ENCODE measurements at regions not wholly inside any gene's neighbourhood (a gene's known extent, or its start where the extent isn't known, plus 50 kb on each side); places are given as distances from the start of the nearest gene placed in this dataset.

DNA sequence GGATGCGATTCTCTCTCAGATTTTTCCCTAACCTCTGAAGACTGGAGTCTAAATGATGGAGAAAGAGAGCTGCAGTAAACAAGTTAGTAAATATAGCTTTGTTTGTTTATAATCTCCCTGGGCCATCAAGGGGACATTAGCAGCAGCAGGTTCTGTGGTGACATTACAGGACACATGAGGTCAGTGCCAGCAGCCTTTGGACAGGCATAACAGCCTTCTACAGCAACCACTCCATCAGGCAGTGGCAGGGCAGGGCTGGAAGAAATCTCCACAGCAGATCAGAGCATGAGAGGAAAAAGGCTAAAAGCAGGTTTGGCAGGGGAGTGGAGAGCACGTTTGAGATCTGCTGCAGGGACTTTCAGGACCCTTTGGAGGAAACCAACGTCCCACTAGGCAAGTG is 127.6 kb upstream of the ACP3 start:
- DNase-seq, result no peak

DNA sequence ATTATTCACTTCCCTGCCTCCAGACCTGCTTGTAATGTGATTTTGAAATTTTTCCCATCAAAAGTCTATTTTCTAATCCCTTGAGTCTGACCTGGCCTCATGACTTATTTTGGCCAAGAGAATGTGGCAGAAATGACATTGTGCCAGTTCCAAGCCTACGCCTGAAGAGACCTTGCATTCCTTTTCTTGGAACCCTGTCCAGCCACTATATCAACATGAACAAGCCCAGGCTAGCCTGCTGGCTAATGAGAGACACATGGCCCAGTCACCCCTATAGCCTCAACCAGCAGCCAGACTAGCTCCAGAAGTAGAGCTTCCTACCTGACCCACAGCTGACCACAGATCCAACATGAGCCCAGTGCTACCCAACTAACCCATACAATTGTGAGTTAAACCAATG is 121.1 kb upstream of the ACP3 start:
- no peak for DNase-seq

DNA sequence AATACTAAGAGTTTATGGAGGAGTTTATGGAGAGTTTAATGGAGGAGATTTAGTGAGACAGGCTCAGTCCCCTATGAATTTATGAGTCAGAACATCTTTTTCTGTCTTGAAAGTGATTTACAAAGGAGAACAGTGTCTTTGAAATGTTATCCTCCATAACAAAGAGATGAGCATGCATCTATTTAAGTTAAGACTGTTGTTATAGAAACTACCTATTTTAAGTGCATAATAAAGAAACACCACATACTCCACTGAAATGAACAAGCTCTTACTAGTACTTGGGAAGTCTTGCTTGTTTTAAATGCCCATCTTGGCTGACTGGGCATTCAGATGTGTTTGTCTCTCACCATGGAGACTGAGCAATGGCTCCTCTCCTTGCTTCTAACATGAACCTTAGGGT is 118.7 kb upstream of the ACP3 start:
- DNase-seq, result no peak

DNA sequence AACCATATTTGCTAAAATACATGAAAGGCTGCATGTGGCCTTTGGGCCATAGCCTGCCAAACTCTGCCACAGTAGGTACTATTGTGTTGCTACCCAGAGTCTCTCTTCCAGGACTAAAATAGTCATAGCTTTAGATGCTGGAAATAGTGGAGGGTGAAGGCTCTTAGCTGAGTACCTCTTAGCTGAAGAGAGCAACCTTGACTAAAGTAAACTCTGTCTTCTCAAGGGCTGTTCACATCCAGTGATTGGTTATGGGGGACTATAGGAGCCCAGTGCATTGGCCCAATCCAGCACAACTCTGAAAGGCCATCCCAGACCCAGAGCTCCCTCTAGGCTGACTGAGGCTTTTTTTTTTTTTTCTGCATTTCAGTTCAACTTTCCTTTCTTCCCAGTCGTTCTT is 117.8 kb upstream of the ACP3 start:
- no peak for DNase-seq

DNA sequence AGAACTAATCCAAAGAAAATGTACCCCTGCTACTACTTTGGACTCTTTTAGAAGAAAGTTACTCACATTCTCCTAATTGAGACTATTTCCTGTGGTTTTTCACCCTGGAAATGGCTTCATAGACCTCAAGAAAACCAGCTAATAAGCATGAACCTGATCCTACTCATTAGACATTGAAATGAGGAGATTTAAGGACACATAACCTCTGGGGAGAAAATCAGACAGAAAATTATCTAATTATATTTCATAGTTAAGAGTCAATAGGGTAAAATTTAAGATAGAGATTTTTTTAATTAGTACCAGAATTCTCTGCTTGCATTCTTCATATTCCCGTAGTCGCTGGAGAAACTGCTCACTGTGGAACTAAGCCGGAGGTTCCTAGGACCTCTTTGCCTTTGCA is 114.6 kb upstream of the ACP3 start:
- DNase-seq, result no peak

DNA sequence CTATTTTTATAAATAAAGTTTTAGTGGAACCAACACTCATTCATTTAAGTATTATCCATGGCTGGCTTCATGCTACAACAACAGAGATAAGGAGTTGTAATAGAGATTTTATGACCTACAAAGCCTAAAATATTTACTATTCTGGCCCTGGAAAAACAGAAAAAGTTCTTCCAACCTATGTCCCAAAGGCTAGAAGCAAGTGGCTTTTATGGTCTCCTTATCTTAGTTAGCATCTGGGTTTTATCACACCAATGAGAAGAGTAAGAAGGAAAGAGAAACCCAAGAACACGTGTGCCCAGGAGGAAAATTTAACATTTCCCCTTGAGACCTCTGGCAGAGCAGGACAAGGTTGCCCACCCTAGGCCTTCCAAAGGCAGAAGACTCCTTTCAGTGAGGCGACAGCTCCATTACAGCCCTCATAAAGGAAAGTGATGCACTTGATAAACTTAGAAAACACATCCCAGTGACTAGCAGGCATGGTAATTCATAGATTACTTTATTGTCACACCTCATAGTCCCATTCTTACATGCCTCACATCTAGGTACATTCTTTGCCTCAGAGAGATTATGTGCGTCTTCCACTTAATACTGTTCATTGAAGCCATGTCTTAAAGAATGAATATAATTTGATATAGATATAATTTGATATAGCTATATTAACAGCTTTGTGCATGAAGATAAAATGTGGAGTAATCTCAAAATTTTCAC is 113.2 kb upstream of the ACP3 start:
- no peak for DNase-seq

DNA sequence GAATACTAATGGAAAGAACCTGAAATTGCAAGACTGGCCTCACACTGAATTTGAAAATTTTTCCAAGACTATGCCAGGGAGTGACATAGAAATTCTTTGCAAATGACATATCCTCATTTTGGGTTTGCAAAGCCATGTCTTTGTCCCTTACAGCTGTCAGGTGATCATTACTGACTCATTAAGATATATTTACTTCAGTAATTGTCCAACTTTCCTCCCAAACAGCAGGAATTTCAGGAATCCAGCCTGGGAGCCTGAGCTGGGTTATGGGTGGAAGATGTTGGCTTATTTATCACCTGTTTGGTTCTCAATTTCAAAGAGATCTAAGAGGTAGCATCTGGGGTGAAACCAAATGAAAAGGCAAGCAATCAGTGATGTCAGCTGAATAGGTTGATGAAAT is 111.6 kb upstream of the ACP3 start:
- no peak for DNase-seq

DNA sequence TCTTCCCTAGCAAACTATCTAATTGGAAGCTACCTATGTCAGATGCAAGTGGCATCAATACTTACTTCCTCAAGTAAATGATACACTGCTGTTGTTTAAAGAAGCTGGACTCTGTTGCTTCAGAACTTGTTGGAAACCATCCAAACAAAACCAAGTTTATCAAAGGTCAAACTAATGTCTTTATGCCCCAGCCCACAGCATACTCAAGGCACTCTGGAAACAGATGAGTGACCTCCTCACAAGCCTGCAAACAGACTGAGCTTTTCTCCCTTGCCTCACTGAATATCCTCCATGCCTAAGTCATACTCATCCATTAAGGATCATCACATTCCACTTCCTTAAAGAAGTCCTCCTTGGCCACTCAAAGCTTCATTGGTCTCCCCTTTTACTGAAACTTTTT is 107.4 kb upstream of the ACP3 start:
- DNase-seq, result no peak

DNA sequence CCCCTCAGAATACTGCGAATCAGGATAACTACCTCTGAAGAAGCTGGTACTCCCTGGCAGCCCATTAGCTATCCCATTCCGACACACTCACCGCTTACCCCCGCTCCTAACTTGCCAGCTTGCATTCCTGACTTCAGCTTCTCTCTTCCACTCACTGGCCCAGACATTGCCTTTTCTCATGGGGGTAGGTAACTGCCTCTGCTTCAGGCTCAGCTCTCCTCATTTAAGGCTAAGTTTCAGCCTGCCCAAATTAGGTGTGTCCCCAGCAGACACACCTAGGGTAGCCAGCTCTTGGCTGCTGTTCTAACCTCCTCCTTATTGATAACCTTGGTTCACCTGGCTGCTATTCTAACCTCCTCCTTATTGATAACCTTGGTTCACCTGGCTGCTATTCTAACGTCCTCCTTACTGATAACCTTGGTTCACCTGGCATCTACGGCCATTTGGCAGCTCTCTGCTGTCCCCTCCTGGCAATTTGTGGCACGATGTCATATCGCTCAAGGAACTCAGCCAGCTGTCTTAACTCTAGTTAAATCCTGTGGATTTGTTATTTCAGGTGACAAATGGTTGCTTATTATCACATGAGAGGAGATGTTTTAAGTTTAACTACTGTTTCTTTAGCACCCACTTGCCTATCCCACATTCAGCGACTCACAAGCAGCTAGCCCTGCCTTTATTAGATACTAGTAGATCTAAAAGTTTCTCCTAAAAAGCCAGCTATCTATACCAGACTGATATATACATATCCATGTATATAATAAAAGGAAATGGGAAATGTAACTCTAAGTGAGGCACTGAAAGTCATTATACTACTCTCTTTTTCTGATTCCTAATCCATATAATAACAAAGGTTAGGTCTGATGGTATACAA is 106.5 kb upstream of the ACP3 start:
- no peak for DNase-seq

DNA sequence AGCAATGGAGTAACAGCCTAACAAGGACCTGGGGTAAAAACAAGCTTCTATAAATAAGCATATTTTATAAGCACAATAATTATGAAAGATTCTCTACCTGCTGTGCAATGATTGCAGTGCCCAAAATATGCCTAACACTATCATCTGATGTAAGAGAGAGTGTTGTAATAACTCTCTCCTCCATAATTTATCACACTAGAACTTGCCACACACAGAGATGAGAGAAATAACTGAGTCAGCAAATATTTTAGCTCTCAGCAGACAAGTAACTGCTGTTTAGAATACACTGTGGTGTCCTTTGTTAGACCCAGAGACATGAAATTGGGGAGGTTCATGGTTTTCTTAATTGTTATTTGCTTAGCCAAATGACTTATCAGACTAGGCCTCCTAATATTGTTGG is 105.3 kb upstream of the ACP3 start:
- DNase-seq, result no peak

DNA sequence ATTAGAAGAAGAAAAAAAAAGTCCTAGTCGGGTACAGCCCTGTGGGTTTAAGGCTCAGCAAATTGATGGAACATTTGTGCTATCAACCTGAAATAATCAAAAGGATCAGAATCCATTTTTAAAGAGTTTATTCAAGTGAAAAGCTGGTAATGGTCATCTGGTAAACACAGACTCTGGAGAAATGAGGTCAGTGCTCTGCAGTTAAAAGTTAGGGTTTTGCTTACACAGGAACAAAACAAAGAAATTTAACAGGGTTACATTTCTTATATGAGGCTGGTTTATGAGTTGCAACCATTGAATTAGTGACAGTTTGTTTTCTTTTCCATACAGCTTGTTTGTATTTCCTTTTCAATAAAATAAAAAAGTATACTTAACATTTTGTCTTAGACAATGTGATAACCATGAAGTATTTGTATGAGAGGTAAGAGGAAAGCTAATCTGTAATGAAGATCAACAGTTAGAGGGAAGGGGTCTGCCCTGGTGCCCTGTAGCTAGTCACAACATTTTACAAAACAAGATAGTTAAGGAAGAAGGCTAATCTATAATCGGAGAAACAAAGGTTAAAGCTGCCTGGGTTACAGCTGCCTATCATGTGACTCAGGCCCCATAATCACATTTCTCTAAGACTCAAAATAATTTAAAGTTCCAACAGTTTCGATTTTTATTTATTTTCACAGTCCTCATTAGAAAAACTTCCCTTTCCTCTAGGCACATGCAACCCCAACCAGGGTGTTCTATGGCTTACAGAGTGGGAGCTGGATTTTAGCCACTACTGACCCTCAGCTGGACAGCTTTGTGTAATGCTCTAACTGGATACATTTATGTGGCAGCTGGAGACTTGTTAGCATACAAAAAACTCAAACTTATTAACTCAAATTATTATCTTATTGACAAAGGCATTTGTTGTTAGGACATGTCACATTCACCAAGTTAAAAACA is 98.1 kb upstream of the ACP3 start:
- no peak for DNase-seq

DNA sequence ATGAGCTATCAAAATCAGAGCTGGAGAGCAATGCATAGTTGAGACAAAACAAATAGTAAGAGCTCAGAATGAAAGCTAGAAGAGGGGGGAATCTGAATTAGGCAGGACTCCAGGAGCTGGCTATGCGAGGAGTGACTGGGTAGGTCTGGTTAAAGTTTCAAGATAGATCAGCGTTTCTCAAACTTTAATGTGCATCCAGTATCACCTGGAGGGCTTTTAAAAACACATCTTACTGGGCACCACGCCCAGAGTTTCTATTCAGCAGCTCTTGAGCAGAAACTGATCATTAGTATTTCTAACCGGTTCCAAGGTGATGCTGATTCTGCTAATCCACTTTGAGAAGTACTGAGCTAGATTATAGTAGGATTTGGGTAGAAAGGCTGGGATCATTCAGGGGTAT is 96.2 kb upstream of the ACP3 start:
- no peak for DNase-seq

DNA sequence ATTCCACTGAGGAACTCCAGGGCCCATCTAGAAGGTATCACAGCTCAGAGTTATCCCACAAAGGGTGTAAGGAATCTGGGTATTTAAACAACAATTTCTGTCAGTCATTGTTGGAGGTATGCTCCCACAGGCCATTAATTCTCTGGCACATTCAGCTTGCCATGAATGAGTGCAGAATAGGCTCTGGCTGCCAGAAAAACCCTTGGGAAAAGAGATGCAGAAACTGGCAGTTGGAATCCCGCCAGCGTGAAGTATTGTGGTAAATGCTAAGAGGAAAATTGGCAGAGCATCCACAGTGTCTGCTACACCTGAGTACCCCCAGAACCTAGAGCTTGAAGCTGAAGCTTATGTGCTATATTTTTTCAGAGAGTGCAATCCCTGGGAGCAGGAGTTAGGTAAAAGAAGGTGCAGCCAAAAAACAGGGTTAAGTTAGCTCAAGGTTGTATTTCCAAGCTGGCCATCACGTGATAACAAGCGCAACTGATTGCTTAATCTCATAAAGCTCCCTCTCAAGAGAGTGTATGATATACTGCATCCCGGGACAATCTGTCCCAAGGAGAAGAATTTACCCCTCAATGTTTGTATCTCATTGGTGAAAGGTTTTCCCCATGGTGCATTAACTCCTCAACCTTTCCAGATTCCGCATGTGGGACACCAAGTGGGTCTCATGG is 94.2 kb upstream of the ACP3 start:
- DNase-seq, result no peak

DNA sequence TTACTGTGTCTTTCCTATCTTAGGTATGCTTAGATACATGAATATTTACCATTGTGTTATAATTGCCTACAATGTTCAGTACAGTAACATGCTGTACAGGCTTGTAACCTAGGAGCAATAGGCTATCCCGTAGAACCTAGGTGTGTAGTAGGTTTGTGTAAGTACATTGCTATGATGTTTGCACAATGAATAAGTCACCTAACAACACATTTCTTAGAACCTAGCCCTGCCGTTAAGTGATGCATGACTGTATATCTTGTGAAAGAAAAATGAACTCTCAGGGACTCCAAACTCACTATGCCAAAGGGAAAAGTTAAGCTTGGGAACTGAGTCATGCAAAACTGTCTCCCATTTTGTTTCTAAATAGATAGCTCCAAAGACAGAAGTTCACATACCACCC is 91.5 kb upstream of the ACP3 start:
- DNase-seq, result no peak

DNA sequence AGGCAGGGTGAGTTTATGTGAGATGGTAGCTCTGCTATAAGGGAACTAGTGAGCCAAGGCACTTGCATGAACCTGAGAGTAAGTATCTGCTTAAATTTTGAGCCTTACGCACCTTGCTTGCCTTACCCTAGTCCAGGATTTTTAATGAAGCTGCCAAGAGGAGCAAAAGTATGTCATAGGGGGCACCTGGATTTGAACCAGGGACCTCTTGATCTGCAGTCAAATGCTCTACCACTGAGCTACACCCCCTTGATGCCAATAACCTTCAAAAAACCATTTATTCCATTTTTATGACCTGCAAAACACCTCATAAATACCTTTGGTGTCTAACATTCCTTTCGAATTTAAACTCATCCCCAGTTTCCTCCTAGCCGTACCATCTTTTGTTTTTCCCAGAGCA is 88.3 kb upstream of the ACP3 start:
- DNase-seq, result no peak

DNA sequence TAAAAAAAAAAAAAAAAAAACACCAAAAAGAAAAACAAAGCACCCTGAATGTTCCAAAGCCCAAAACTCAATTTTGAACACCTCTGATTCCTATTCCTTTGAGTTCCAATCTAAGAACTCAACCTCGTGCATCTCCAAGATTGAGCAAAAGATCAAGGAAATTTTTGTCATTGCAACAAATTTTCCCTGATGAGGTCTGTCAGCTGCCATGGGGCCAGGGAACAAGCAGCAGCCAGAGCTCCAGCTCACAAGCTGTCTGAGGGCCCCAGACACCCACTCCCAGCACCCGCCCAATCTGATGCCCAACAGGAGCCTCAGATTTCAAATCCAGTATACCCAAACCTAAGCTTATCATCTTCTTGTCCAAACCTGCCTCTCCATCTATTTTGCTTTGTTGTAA is 87.6 kb upstream of the ACP3 start:
- DNase-seq, result no peak

DNA sequence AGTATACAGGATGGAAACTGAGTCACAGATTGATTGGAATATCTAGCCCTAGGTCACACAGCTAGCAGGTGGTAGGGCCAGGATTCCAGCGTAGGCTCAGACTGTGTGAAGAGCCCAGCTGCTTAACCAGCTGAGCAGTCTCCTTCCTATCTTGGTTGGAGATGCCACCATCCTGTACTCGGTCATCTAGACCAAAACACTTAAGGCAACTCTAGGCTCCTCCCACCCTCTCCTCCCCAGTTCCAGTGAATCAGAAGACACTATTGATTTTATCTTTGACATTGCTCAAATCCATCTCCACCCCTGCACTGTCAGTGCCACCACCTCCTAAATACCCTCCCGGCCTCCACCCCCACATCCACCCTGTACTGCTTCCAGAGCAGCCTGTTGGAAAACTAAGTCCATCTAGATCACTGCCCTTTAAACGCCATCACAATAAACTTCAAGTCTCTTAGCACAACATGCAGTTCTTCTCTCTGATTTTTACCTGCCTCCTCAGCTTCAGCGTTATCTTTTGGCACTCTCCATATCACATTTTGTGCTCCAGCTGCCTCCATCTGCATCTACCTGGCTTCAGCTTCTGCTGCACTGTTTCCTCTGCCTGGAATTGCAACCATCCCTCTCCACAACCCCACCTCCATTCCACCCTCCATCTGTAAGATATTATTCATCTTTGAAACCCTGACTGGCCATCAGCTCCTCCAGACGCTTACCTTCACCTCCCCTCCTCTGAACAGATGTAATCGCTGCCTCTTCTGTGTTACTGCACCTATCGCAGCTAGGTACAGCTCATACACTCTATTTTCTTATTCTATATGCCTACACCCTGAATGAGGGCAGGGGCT is 86.8 kb upstream of the ACP3 start:
- no peak for DNase-seq

DNA sequence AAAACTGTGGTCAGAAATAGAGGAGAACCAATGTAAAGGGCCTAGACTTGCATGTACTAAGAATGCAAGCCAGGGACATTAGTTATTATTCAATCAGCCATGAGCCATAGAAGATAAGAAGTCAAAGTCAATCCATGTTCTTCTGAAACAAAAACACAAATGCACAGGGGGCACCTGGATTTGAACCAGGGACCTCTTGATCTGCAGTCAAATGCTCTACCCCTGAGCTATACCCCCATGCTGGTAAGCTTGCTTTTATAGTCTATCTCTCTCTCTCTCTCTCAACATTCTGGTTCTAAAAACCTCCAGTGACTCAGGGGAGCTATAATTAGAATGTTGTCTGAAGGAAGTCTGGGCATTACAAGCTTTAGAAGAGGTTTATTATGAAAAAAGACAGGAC is 85.6 kb upstream of the ACP3 start:
- no peak for DNase-seq

DNA sequence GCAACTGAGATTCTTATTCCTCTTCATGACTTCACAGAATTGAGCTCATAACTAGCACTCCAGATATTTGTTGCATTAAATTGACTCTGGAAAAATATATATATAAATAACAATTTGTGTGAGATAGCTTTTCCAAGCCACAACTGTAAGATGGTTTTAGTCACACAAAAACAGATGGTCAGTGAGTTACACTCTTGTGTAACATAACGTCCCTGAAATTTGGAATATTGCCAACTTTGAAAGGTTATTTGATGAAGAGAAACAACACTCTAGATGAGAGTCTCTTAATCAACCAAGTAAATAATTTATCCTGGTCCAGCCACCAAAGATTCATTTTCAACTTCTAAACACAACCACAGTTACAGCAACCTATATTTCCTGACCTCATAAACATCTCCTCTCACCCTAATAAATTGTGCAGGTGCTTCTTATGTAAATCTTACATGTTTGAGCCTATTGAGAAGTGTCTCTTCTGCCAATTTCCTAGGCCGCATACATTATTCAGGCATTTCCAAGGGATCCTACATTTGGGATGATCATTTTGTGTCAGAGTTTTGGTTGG is 84.9 kb upstream of the ACP3 start:
- no peak for DNase-seq

DNA sequence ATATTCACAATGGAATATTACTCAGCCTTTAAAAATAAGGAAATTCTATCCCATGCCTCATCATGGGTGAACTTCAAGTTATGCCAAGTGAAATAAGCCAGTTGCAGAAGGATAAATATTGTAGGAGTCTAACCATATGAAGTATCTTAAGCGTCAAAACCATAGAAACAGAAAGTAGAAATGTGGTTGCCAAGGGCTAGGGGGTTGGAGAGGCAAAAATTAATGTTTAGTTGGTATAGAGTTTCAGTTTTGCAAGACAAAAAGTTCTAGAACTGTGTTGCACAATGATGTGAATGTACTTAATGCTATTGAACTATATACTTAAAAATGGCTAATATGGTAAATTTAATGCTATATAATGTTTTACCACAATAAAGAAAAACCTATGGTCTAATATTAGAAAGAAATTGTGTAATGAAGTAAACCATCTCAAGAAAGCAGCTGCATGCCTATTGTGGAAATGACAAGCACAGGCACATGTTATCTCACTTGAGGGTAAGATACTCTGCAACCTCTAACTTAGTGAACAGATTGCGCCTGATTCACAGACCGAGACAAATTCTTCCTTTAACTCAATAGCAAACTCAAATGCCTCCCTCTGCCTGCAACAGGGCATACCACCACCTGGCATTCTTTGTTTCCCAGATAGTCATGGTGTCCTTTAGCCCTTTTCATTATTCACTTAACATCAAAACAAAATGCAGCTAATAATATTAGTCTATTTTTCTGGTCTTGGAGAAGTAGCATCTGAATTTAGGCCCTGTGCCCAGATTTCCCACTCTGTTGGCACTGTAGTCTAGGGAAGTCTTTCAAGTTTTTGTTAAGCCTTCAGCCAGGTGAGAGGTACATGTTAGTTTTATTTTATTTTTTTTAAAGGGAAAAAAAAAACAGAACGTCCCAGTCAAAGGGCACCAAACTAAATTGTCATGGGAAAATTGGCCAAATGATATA is 80.2 kb upstream of the ACP3 start:
- DNase-seq, result no peak

DNA sequence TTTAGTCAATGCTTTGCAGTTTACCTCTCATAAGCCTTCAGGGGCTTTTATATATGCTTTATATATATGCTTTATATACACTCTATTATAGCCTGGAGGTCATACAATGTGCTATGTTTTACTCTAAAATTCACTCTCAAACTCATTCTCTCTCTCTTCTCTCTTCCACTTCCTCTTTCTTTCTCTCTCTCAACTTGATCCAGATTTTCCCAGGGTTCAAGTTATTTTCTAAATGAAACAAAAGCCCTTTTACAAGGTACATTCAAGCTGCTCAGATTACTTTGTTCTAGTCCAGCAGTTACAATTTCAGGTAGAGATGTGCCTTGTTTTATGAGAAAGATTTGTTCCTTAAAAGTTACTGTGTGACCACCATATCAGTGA is 79.6 kb upstream of the ACP3 start:
- DNase-seq, result no peak
